ENCODE measurements at regions not wholly inside any gene's neighbourhood (a gene's known extent, or its start where the extent isn't known, plus 50 kb on each side); places are given as distances from the start of the nearest gene placed in this dataset.

- DNase-seq (no peak), ATAC-seq (no peak)
- intact Hi-C loops (cut with DNase I): no loop called here
- no peak overlapping the region for H3K27ac ChIP-seq
- H3K4me3 ChIP-seq: no peak overlapping the region
- H3K4me1 ChIP-seq: no peaks in the 10 kb centered on the region
- no peak for TF ChIP-seq CTCF (IDR thresholded peaks at IDR 0.05)
- no peaks in the 10 kb centered on the region for H3K36me3 ChIP-seq
- WGBS, 2 donors: 74 to 78% methylated on average over 2 of the region's 2 CpGs
- H3K27me3 ChIP-seq: no peaks in the 10 kb centered on the region
- H3K9me3 ChIP-seq: no peaks in the 10 kb centered on the region
These were observed 594.5 kb downstream of the OLFM4 start for GRCh38 chr13:53623146-53623545.

- TF ChIP-seq CTCF (IDR thresholded peaks at IDR 0.05): no peak
- Histone ChIP-seq H3K4me1 (no peaks in the 10 kb centered on the region), H3K36me3 (no peaks in the 10 kb centered on the region), H3K9me3 (peaks cover 0 to 4% (median 0%) of the 10 kb centered on the region in 11 donors), H3K27ac (no peak overlapping the region), H3K27me3 (no peaks in the 10 kb centered on the region), H3K4me3 (no peak overlapping the region)
- ATAC-seq (no peak), DNase-seq (no peak)
- intact Hi-C loops (cut with DNase I): no loop called here
- 62 to 63% methylated on average over 2 of the region's 2 CpGs for WGBS, 2 donors
These were observed 602.9 kb downstream of the OLFM4 start for GRCh38 chr13:53631511-53631910.

GRCh38 chr13:53638040-53638439 lies 609.4 kb downstream of the OLFM4 start:
- Histone ChIP-seq H3K9me3 (peaks cover 0 to 4% (median 0%) of the 10 kb centered on the region in 11 donors), H3K36me3 (no peaks in the 10 kb centered on the region), H3K4me1 (no peaks in the 10 kb centered on the region), H3K27ac (no peak overlapping the region), H3K27me3 (no peaks in the 10 kb centered on the region), H3K4me3 (no peak overlapping the region)
- DNase-seq (no peak), ATAC-seq (no peak)
- 66 to 77% methylated on average over 2 of the region's 2 CpGs for WGBS, 2 donors
- intact Hi-C loops (cut with DNase I): no loop called here
- TF ChIP-seq CTCF (IDR thresholded peaks at IDR 0.05): no peak

- TF ChIP-seq CTCF (IDR thresholded peaks at IDR 0.05): no peak
- H3K4me1 ChIP-seq: no peaks in the 10 kb centered on the region
- no peaks in the 10 kb centered on the region for H3K36me3 ChIP-seq
- 58 to 67% methylated on average over 3 of the region's 3 CpGs for WGBS, 2 donors
- no peak for ATAC-seq
- no peaks in the 10 kb centered on the region for H3K27me3 ChIP-seq
- H3K27ac ChIP-seq: no peak overlapping the region
- DNase-seq: no peak
- no peaks in the 10 kb centered on the region for H3K9me3 ChIP-seq
- no peak overlapping the region for H3K4me3 ChIP-seq
- intact Hi-C loops (cut with DNase I): no loop called here
These were observed 613.7 kb downstream of the OLFM4 start for GRCh38 chr13:53642306-53642705.

GRCh38 chr13:53648673-53649072 lies 620.1 kb downstream of the OLFM4 start:
- H3K27ac ChIP-seq: no peak overlapping the region
- no peaks in the 10 kb centered on the region for H3K4me1 ChIP-seq
- TF ChIP-seq CTCF (IDR thresholded peaks at IDR 0.05): no peak
- ATAC-seq (no peak), DNase-seq (no peak)
- H3K27me3 ChIP-seq: no peaks in the 10 kb centered on the region
- WGBS, 2 donors: 83 to 84% methylated on average over 3 of the region's 3 CpGs
- no peaks in the 10 kb centered on the region for H3K36me3 ChIP-seq
- no peak overlapping the region for H3K4me3 ChIP-seq
- intact Hi-C loops (cut with DNase I): no loop called here
- no peaks in the 10 kb centered on the region for H3K9me3 ChIP-seq
